GM19324 (cell line): ENCODE measurements at regions not wholly inside any gene's neighbourhood (a gene's known extent, or its start where the extent isn't known, plus 50 kb on each side); places are given as distances from the start of the nearest gene placed in this dataset.
"Not testable (repeated sequence)": the region's sequence is repeated elsewhere in the genome, so short reads cannot be mapped to it uniquely, and the experiment has no call there.

Source experiments
- ATAC-seq: cut with Tn5 transposase; IDR thresholded peaks from one replicate; pipeline ENCODE4 v1.9.1; 2021; ENCODE audit warnings: mild to moderate bottlenecking, moderate library complexity; ENCODE audit not compliant: unreplicated experiment, low FRiP score

DNA sequence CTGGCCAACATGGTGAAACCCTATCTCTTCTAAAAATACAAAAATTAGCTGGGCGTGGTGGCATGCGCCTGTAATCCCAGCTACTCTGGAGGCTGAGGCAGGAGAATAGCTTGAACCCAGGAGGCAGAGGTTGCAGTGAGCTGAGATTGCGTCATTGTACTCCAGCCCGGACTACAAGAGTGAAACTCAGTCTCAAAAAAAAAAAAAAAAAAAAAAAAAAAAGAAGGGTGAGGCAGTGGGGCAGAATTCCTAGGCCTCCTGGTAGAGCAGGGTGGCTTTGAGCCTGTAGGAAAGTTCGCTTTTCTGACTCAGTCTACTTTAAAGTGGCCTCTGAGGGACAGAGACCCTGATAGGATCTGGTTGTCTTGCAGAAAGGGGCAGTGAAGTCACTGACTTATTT is 60.8 kb upstream of the GTF3A start:
- not testable (repeated sequence) for ATAC-seq

DNA sequence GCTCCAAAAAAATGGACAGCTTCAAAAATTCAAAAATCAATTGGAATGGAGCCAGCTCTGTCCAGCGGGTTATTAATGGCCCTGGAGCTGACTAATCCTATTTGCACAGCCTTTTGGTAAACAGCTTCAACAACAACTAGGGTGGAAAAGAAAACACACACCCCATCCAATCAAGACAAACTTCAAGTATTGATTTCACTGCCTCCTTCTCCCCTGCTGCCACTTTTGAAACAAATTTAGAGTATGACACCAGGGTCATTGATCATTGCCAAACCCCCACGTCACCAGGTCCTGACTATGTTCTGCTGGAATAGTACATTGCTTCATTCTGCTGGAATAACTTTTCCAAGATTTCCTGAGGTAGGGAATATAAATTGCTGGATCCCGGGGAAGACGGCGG is 56.8 kb upstream of the GTF3A start:
- no peak for ATAC-seq

DNA sequence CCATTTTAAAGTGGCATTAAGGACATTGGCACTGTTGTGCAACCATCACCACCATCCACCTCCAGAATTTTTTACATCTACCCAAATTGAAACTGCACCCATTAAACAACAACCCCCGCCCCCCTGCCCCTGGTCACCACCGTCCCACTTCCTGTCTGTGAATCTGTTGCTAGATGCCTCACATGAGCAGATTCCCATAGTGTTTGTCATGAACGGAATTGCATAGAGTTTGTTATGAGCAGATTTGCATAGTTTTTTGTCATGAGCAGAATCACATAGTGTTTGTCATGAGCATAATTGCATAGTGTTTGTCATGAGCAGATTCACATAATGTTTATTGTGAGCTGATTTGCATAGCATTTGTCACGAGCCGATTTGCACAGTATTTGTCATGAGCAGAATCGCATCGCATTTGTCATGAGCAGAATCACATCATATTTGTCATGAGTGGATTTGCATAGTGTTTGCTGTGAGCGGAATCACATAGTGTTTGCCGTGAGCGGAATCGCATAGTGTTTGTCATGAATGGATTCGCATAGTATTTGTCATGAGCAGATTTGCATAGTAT is 54.0 kb upstream of the GTF3A start:
- ATAC-seq = no peak

GRCh38 chr13:27371932-27372331 is 52.5 kb upstream of the GTF3A start:
- ATAC-seq = no peak

DNA sequence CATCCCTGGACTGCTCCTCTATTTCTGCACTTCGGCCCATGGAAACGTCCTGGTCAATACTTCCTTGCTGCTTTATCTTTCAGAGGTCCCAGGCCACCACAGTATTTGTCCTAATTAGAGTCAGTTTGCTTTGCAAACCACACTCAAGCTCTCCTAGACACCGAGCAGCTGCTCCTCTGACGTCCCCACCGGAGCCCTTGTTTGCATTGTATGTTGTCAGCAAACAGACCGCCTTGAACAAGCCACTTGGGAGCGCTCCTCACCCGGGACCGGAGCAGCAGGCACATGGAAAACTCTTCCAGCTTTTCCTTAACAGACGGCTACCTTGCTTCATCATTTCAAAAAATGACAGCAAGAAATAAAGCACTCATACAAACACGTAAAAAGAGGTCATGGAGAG is 51.5 kb upstream of the GTF3A start:
- no peak for ATAC-seq

DNA sequence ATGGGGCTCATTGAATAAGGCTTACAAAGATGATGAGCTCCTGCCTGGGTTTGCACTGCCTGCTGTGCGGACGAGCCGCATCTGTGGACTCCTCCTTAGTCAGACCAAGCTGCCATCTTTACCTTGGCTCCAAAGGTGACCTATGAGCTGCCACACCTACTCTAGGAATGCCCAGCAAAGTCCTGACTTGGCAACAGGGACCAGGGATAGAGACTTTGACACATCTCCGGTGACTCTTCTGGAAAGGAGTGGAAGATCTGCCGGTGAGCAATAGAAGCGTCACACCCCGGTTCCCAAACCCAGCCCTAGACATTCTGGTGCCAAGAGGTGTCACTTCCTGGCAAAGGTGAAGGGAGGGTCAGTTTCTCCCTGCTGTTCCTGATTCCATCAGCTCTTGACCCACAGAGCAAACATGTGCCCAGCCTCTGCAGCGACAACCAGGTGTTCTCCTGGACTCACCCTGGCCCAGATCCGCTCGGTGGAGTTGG is 50.2 kb upstream of the GTF3A start:
- ATAC-seq = no peak
